VCaP (cell line): ENCODE measurements at regions not wholly inside any gene's neighbourhood (a gene's known extent, or its start where the extent isn't known, plus 50 kb on each side); places are given as distances from the start of the nearest gene placed in this dataset.

Experiments
- H3K27ac ChIP-seq: fragments of 450-650 bp; 2 replicates; pipeline ENCODE4 v1.5.1; 2017
- TF ChIP-seq, protein P1 (sequence below): fragments of 450-650 bp; conservative IDR thresholded peaks from 2 replicates; pipeline ENCODE4 v1.5.1; 2017; ENCODE audit warnings: mild to moderate bottlenecking, moderate library complexity

DNA sequence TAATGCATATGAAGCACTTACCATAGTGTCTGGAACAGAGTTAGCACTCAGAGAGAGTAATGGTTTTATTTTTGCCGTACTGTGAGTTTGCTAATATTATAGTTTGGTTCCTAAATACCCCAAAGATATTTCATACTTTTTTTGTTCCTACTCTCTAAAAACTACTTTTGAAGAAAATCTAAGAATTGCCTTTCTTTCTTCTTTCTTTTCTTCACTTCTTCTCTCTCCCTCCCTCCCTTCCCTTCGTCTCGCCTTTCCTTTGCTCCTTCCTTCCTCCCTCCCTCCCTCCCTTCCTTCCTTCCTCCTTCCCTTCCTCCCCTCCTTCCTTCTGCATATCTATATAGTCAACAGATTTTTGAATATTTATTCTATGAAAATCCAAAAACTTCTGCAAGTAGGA lies 351.7 kb upstream of the RSPO3 start:
- no peak overlapping the region for H3K27ac ChIP-seq
- TF ChIP-seq, protein P1, sequence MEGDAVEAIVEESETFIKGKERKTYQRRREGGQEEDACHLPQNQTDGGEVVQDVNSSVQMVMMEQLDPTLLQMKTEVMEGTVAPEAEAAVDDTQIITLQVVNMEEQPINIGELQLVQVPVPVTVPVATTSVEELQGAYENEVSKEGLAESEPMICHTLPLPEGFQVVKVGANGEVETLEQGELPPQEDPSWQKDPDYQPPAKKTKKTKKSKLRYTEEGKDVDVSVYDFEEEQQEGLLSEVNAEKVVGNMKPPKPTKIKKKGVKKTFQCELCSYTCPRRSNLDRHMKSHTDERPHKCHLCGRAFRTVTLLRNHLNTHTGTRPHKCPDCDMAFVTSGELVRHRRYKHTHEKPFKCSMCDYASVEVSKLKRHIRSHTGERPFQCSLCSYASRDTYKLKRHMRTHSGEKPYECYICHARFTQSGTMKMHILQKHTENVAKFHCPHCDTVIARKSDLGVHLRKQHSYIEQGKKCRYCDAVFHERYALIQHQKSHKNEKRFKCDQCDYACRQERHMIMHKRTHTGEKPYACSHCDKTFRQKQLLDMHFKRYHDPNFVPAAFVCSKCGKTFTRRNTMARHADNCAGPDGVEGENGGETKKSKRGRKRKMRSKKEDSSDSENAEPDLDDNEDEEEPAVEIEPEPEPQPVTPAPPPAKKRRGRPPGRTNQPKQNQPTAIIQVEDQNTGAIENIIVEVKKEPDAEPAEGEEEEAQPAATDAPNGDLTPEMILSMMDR = no peak

DNA sequence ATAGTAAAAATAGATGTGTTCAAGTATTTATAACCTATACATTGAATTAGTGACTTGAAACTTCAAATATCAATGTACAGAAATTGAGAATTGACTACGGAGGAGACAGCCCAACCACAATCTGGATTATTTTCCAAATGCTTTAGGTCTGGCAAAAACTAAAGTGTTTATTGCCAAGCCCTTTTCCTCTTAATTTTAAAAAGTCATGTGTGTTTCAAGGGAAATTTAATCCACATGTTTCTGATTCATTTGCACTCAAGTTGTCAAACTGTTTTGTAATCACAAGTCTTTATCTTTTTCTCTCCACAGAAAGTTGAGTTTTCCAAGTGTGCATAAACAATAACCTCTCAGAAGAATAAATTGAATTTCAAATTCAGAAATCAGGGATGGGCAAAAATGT lies 350.8 kb upstream of the RSPO3 start:
- no peak overlapping the region for H3K27ac ChIP-seq
- TF ChIP-seq, protein P1 = no peak

- TF ChIP-seq, protein P1 = no peak
- H3K27ac ChIP-seq = no peak overlapping the region
Measured at GRCh38 chr6:126770176-126770575, 348.3 kb upstream of the RSPO3 start.

- TF ChIP-seq, protein P1 = no peak
- H3K27ac ChIP-seq = no peak overlapping the region
Measured at GRCh38 chr6:126773112-126773805, 345.2 kb upstream of the RSPO3 start.

DNA sequence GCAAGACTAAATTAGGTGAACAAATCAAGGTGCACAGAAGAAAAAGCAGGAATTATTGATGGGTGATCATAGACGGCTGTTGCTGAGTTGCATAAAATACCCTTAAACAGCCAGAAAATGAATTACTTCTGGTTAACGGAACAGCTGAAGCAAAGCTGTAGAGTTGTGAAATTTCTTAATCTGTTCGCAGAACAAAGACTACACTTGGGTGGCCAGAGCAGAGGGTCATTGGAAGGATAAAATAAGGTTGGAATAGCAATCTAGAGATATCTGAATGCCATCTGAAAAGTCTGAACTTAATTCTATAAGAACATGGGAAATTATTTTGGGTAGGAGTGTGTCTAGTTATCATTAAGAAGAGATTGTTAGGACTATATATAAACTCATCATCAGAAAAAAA lies 339.1 kb upstream of the RSPO3 start:
- TF ChIP-seq, protein P1 = no peak
- H3K27ac ChIP-seq = no peak overlapping the region

- TF ChIP-seq, protein P1 = no peak
- H3K27ac ChIP-seq = no peak overlapping the region
Measured at GRCh38 chr6:126781582-126781981, 336.9 kb upstream of the RSPO3 start.

DNA sequence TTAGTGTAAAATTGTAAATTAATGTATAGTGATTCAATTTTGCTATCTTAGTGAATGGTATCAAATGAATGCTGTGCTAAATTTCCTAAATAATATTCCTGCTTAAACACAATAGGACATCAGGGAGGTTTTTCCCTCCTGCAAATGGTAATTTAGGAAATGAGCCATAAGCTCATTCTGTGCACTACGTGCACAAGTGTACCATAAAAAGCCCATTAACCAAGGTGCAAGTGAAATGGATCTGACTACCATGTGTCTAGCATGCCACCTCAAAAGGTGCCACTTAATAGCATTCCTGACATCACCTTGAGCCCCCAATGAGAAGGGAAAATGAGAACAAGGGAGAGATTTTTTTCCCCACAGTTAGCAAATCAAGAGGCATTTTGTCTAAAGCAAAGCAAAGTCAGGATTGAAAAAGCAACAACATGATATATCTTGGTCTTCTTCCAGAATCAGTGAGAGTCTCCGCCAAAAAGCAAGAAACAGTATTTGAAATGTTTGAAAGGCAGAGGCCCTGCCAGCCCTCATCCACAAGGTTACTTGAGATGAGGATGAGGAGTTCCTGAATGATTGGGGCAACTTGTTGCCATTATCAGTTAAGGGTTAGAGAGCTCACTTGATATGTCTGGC lies 334.2 kb upstream of the RSPO3 start:
- TF ChIP-seq, protein P1 = no peak
- H3K27ac ChIP-seq = no peak overlapping the region
